ENCODE measurements at regions not wholly inside any gene's neighbourhood (a gene's known extent, or its start where the extent isn't known, plus 50 kb on each side); places are given as distances from the start of the nearest gene placed in this dataset.

DNA sequence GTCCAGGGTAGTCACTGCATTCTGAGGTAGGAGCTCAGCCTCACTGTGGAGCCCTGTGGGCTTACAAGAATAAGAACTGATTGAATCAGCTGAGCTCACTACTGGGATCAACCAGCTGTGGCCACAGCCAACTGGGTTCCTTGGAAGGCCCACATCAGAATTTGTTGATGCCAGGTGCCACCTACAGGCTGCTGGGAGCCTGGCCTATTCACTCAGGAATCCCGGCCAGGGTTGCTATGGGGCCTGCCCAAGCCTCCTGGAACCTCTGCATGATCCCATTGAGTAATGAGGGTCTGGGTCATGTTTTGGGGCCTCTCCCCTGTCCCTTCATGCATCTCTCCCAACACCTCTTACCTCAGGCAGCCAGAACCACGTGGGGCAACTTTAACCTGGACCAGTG lies 53.9 kb upstream of the KIAA1210 start:
- Histone ChIP-seq H3K27me3 (ENCODE audit: control insufficient read depth, insufficient read depth, low read length) (no peaks in the 10 kb centered on the region), H3K4me3 (replicated peaks in 1 of 4; ENCODE audit: control extremely low read depth in 1 of 4, insufficient read depth in 1 of 4, low read depth in 3 of 4, low read length in 4 of 4) (no peak overlapping the region), H3K27ac (ENCODE audit: insufficient read depth, low read length) (no peak overlapping the region), H3K79me2 (ENCODE audit: control insufficient read depth, insufficient read depth, low read length) (no peaks in the 10 kb centered on the region), H3K36me3 (ENCODE audit: control insufficient read depth, insufficient read depth, low read length) (no peaks in the 10 kb centered on the region), H4K20me1 (ENCODE audit: control insufficient read depth, extremely low read depth, insufficient read depth, low read length) (no peaks in the 10 kb centered on the region), H3K4me1 (ENCODE audit: control insufficient read depth, extremely low read depth, insufficient read depth, low read length) (no peaks in the 10 kb centered on the region), H3K9ac (ENCODE audit: insufficient read depth, low read length) (no peak overlapping the region), H3K4me2 (ENCODE audit: extremely low read depth, insufficient read depth, low read length) (no peak overlapping the region), H2AFZ (ENCODE audit: low read length) (no peak overlapping the region), H3K9me3 (ENCODE audit: control insufficient read depth, insufficient read depth, low read depth, low read length) (no peaks in the 10 kb centered on the region)
- peak in 1 of 2 donors; percentile 5 for DNase-seq (ENCODE audit: low read depth in 2 of 2)
- TF ChIP-seq EZH2 (IDR thresholded peaks at IDR 0.05; ENCODE audit: low read length, missing control alignments): no peak
- TF ChIP-seq, protein P1, sequence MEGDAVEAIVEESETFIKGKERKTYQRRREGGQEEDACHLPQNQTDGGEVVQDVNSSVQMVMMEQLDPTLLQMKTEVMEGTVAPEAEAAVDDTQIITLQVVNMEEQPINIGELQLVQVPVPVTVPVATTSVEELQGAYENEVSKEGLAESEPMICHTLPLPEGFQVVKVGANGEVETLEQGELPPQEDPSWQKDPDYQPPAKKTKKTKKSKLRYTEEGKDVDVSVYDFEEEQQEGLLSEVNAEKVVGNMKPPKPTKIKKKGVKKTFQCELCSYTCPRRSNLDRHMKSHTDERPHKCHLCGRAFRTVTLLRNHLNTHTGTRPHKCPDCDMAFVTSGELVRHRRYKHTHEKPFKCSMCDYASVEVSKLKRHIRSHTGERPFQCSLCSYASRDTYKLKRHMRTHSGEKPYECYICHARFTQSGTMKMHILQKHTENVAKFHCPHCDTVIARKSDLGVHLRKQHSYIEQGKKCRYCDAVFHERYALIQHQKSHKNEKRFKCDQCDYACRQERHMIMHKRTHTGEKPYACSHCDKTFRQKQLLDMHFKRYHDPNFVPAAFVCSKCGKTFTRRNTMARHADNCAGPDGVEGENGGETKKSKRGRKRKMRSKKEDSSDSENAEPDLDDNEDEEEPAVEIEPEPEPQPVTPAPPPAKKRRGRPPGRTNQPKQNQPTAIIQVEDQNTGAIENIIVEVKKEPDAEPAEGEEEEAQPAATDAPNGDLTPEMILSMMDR (conservative IDR thresholded peaks at IDR 0.05 in 1 of 2, IDR thresholded peaks at IDR 0.05 in 1 of 2; ENCODE audit: low read depth in 1 of 2, low read length in 2 of 2): no peak

DNA sequence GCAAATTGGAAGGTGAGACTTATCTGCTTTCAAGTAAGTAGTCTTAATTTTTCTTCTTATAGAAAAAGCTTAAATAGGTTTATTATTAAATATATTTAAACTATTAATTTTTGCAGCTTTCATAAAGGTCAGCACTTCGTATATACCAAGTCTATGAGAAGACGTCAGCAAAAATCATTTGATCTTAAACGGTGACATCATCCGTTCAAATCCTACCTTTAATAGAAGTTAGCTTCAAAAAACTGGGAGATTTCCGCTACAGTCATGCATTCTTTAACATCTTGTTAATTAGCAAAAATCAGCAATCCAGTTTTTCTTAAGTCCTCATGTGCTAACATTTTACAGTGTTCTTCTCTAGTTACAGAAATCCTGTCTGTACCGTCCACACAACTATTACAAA lies 49.9 kb upstream of the PGRMC1 start:
- Histone ChIP-seq H3K9ac (ENCODE audit: insufficient read depth, low read length) (no peak overlapping the region), H3K4me2 (ENCODE audit: extremely low read depth, insufficient read depth, low read length) (no peak overlapping the region), H3K36me3 (ENCODE audit: control insufficient read depth, insufficient read depth, low read length) (no peaks in the 10 kb centered on the region), H4K20me1 (ENCODE audit: control insufficient read depth, extremely low read depth, insufficient read depth, low read length) (no peaks in the 10 kb centered on the region), H3K4me3 (replicated peaks in 1 of 4; ENCODE audit: control extremely low read depth in 1 of 4, insufficient read depth in 1 of 4, low read depth in 3 of 4, low read length in 4 of 4) (no peak overlapping the region), H3K27me3 (ENCODE audit: control insufficient read depth, insufficient read depth, low read length) (no peaks in the 10 kb centered on the region), H3K9me3 (ENCODE audit: control insufficient read depth, insufficient read depth, low read depth, low read length) (no peaks in the 10 kb centered on the region), H3K79me2 (ENCODE audit: control insufficient read depth, insufficient read depth, low read length) (no peaks in the 10 kb centered on the region), H3K4me1 (ENCODE audit: control insufficient read depth, extremely low read depth, insufficient read depth, low read length) (no peaks in the 10 kb centered on the region), H3K27ac (ENCODE audit: insufficient read depth, low read length) (no peak overlapping the region), H2AFZ (ENCODE audit: low read length) (no peak overlapping the region)
- no peak for DNase-seq (ENCODE audit: low read depth in 2 of 2)
- TF ChIP-seq, protein P1 (conservative IDR thresholded peaks at IDR 0.05 in 1 of 2, IDR thresholded peaks at IDR 0.05 in 1 of 2; ENCODE audit: low read depth in 1 of 2, low read length in 2 of 2): no peak
- no peak for TF ChIP-seq EZH2 (IDR thresholded peaks at IDR 0.05; ENCODE audit: low read length, missing control alignments)

Measured in fibroblast of lung (primary cell).